ENCODE measurements at regions not wholly inside any gene's neighbourhood (a gene's known extent, or its start where the extent isn't known, plus 50 kb on each side); places are given as distances from the start of the nearest gene placed in this dataset.
"Not testable (repeated sequence)": the region's sequence is repeated elsewhere in the genome, so short reads cannot be mapped to it uniquely, and the experiment has no call there.

GRCh38 chr17:69669441-69670178 lies 255.1 kb downstream of the MAP2K6 start:
- DNase-seq = no peak

- DNase-seq = no peak
Observed at GRCh38 chr17:69672924-69673323, 258.4 kb downstream of the MAP2K6 start.

DNA sequence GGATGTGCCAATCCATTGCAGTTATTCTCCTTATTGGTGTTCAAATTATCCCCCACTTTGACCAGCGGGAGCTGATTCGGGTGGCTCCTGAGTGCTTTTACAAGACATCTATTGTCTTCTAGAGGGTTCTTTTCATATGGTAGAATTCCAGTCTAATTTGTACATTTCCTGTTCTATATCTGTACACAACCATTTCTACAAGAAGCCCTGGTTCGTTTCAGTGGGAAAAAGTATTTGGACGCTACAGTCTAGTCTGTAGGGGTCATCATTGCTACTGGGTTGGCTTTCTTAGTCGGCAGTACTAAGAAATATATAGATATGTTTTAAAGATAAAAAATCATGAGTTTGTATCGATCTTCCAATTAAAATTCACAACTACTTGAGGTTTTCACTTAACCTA lies 262.6 kb downstream of the MAP2K6 start:
- DNase-seq = no peak

DNA sequence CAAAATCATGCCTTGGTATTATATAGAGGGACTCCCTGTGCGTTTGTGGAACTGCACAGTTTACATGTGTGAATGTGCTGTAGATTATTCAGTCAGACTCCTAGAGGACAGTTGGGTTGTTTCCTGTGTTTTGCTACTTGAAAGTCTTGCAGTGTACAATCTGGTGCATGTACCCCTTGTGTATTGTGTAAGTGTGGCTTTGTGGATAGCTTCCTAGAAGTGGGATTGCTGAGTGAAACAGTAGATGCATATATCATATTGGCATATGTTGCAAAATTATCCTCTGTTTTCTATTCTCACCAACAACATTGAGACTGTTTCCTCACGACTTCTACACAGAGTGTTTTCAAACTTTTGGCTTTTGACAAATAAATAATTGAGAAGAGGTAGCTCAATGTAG lies 263.7 kb downstream of the MAP2K6 start:
- DNase-seq = no peak

GRCh38 chr17:69679829-69680228 lies 265.3 kb downstream of the MAP2K6 start:
- no peak for DNase-seq

DNA sequence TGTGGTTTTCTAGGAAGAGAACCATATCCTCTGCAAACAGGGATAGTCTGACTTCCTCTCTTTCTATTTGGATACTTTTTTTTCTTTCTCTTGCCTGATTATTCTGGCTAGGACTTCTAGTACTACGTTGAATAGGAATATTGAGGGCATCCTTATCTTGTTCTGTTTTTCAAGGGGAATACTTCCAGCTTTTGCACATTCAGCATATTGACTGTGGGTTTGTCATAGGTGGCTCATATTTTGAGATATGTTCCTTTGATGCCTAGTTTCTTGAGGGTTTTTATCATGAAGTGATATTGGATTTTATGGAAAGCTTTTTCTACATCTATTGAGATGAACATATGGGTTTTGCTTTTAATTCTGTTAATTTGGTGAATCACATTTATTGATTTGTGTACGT lies 269.8 kb downstream of the MAP2K6 start:
- DNase-seq = no peak

DNA sequence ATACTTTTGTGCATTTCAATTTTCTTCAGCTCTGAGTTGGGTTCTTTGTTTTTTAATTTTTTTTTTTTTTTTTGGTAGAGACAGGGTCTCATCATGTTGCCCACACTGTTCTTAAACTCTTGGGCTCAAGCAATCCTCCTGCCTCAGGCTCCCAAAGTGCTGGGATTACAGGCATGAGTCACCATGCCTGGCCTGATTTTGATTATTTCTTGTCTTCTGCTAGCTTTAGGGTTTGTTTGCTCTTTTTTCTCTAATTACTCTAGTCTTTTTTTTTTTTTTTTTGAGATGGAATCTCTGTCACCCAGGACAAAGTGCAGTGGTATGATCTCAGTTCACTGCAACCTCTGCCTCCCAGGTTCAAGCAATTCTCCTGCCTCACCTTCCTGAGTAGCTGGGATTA lies 270.7 kb downstream of the MAP2K6 start:
- not testable (repeated sequence) for DNase-seq

GRCh38 chr17:69690531-69690930 lies 276.0 kb downstream of the MAP2K6 start:
- DNase-seq = no peak

- no peak for DNase-seq
Observed at GRCh38 chr17:69692171-69692570, 277.7 kb downstream of the MAP2K6 start.

GRCh38 chr17:69695646-69696045 lies 281.1 kb downstream of the MAP2K6 start:
- DNase-seq = no peak

DNA sequence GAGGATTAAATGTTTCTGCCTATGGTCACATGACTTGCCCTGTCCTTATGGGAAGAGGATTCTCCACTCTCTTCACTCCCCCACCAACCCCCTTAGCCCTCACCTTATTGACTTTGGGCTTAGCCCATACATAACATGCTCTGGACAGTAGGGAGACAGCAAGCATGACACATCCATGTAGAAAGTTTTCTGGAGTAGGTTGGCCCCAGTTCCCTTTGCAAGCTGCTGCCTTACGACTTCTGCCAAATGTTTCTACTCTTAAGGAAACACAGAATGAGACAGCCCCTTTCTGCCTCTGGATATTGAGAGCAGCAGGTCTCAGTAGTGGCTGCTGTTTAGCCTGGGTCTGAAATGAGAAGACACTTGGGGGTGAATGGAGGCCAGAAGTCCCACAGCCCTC lies 282.2 kb downstream of the MAP2K6 start:
- DNase-seq = no peak

- not testable (repeated sequence) for DNase-seq
Observed at GRCh38 chr17:69698352-69698751, 283.9 kb downstream of the MAP2K6 start.

GRCh38 chr17:69702078-69702477 lies 287.6 kb downstream of the MAP2K6 start:
- no peak for DNase-seq

DNA sequence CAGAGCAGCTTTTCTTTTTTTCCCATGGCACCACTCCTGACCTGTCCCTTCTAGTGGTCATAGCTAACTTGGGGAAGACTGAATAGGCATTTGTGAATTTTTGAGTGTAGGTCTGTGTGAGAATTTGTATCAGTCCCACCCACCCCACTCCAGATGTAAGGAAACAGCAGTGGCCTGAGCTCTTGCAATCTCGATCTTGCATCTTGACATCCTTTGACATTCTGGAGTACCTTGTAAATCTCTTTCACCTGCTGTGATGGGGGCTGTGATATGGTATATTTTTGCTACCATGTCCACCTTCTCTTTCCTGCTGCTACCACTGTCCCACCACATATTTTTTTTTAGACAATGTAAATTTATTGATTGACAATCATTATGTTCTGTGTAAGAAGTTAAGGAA lies 289.3 kb downstream of the MAP2K6 start:
- no peak for DNase-seq

- no peak for DNase-seq
Observed at GRCh38 chr17:69704935-69705334, 290.4 kb downstream of the MAP2K6 start.

DNA sequence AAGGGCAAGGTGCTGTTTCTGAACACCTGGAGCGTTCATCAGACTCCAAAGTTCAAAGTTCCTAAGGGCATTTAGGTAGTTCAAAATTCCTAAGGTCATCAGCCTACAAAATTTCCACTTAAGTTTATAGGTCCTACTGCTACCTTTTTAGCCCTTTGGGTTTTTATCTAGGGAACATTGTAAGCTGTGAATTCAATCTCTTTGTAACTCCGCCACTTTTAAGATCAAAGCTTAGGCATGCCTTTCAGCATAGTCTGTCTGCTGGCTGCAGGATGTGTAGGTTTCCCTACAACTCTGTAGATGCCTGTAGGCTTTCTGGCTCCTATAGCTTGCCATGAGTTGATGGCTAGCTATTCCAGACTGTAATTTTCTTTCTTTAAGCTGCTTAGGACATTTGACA lies 291.6 kb downstream of the MAP2K6 start:
- no peak for DNase-seq

DNA sequence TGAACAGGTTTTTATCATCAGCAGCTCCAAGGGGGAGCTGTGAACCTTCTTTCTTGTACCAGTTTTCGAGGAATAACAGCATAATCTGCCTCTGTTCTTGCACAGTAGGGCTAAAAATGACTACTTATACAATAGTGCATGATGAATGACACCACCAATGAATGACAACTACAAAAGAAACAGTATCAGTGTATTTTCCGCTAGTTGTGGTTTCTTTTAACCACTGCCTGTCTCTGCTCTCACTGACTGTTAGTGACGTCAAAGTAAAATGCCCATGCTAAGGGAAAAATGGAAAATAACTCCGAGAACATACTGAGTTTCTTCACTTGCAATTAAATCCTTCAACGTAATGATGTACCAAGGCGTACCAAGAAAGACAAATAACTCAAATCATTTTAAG lies 294.9 kb downstream of the MAP2K6 start:
- DNase-seq = no peak

GRCh38 chr17:69710926-69711325 lies 296.4 kb downstream of the MAP2K6 start:
- no peak for DNase-seq

GRCh38 chr17:69711541-69711940 lies 297.0 kb downstream of the MAP2K6 start:
- no peak for DNase-seq

DNA sequence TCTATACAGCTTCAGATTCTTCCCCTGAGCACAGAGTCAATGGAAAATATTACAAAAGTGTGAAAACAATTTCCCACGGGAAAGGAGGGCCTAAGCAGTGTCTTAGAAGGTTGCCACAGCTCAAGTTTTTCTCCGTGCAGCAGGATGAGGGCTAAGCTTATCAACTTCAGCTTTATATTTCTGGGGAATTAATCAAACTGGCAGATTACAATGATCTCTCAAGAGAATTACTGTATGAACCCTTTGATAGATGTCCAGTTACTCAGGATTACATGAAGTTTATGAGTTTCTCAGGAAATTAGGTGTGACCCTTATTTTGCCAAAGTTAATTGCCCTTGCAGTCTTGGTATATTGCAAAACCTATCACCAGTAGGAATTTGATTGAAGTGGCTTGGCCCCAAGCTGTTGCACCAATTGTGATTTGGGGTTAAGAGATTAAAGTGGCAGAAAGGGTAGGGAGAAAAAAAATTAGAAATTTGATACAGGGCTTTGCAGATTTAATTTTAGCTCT lies 298.4 kb downstream of the MAP2K6 start:
- no peak for DNase-seq

DNA sequence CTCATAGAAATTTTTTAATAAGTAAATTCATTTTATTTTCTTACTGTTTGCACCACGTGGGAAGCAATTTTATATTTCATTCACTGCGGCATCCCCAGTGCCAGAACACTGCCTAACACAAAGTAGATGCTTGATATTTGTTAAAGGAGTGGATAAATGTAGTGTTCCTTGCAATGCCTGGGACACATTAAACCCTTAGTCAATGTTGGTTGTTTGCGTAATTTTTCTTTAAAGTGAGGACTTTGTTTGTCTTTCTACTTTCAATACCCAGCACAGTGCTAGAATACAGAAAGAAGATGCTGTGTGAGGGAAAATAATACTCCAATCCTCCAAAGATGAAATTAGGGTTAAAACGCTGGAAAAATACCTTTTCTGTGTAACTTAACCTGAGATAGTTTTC lies 299.3 kb downstream of the MAP2K6 start:
- no peak for DNase-seq

- DNase-seq = no peak
Observed at GRCh38 chr17:69714669-69715068, 300.2 kb downstream of the MAP2K6 start.

DNA sequence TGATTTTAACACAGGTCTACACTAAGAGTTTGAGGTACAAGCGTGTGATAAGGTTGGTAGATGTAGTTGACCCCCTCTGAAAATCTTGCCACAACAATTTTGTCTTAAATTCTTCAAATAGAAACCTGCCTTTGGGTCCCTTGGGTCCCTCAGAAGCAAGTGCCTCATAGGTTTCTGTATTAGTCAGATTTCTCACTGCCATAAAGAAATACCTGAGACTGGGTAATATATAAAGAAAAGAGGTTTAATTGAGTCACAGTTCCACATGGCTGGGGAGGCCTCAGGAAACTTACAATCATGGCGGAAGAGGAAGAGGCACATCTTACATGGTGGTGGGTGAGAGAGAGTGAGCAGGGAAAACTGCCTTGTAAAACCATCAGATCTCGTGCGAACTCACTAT lies 301.2 kb downstream of the MAP2K6 start:
- no peak for DNase-seq

- DNase-seq = peak in 1 of 58 donors; percentile 1
Observed at GRCh38 chr17:69716556-69716955, 302.1 kb downstream of the MAP2K6 start.

Data from anterior cingulate cortex (tissue), 58 donors.